Type B pancreatic cell (in vitro differentiated cells): ENCODE measurements at regions not wholly inside any gene's neighbourhood (a gene's known extent, or its start where the extent isn't known, plus 50 kb on each side); places are given as distances from the start of the nearest gene placed in this dataset.

Experiments
- DNase-seq: peaks from one replicate; pipeline ENCODE4 v3.0.0; 2021; ENCODE audit warnings: mixed read lengths; ENCODE audit not compliant: unreplicated experiment; ENCODE audit errors: extremely low spot score
- H3K27ac Mint-ChIP-seq: 2 replicates; pipeline ENCODE4 v1.8.0; 2021; ENCODE audit warnings: mild to moderate bottlenecking, mixed read lengths
- H3K27me3 Mint-ChIP-seq: 2 replicates; pipeline ENCODE4 v1.8.0; 2021; ENCODE audit warnings: mixed read lengths
- H3K36me3 Mint-ChIP-seq: 2 replicates; pipeline ENCODE4 v1.8.0; 2021; ENCODE audit warnings: mixed read lengths
- H3K4me1 Mint-ChIP-seq: one replicate; pipeline ENCODE4 v1.8.0; 2021; ENCODE audit warnings: mixed read lengths; ENCODE audit not compliant: unreplicated experiment
- H3K4me3 Mint-ChIP-seq: 2 replicates; pipeline ENCODE4 v1.8.0; 2021; ENCODE audit warnings: mild to moderate bottlenecking, mixed read lengths
- H3K9me3 Mint-ChIP-seq: 2 replicates; pipeline ENCODE4 v1.8.0; 2021; ENCODE audit warnings: mixed read lengths
- TF ChIP-seq, protein P1 (sequence below): fragments of 200-600 bp; sonication (generic); conservative IDR thresholded peaks from 2 replicates; pipeline ENCODE4 v1.5.0; 2021; ENCODE audit warnings: antibody characterized with exemption, mild to moderate bottlenecking

DNA sequence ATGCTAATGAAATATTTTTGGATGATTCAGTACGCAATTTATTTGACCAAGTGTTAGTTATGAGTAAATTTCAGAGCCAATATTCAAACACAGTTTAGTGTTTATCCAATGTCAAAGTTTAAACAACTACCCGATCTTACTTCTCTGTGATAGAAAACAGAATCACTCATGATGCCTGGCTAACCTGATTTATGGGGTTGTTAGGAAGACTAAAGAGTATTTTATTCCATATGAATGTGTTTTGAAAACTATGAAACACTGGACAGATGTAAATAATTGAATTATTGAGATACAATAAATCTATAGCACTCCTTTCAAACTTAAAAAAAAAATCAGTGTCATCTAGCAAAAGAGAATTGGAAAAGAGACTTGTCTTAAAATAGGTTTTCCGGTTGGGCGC, 1181.8 kb downstream of the EFNB2 start:
- no peak for DNase-seq
- TF ChIP-seq, protein P1, sequence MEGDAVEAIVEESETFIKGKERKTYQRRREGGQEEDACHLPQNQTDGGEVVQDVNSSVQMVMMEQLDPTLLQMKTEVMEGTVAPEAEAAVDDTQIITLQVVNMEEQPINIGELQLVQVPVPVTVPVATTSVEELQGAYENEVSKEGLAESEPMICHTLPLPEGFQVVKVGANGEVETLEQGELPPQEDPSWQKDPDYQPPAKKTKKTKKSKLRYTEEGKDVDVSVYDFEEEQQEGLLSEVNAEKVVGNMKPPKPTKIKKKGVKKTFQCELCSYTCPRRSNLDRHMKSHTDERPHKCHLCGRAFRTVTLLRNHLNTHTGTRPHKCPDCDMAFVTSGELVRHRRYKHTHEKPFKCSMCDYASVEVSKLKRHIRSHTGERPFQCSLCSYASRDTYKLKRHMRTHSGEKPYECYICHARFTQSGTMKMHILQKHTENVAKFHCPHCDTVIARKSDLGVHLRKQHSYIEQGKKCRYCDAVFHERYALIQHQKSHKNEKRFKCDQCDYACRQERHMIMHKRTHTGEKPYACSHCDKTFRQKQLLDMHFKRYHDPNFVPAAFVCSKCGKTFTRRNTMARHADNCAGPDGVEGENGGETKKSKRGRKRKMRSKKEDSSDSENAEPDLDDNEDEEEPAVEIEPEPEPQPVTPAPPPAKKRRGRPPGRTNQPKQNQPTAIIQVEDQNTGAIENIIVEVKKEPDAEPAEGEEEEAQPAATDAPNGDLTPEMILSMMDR, result no peak
- no peak overlapping the region for H3K4me3 Mint-ChIP-seq
- no peaks in the 10 kb centered on the region for H3K27me3 Mint-ChIP-seq
- H3K27ac Mint-ChIP-seq, result no peak overlapping the region
- no peaks in the 10 kb centered on the region for H3K36me3 Mint-ChIP-seq
- peaks cover 10% of the 10 kb centered on the region for H3K4me1 Mint-ChIP-seq
- H3K9me3 Mint-ChIP-seq, result no peaks in the 10 kb centered on the region

DNA sequence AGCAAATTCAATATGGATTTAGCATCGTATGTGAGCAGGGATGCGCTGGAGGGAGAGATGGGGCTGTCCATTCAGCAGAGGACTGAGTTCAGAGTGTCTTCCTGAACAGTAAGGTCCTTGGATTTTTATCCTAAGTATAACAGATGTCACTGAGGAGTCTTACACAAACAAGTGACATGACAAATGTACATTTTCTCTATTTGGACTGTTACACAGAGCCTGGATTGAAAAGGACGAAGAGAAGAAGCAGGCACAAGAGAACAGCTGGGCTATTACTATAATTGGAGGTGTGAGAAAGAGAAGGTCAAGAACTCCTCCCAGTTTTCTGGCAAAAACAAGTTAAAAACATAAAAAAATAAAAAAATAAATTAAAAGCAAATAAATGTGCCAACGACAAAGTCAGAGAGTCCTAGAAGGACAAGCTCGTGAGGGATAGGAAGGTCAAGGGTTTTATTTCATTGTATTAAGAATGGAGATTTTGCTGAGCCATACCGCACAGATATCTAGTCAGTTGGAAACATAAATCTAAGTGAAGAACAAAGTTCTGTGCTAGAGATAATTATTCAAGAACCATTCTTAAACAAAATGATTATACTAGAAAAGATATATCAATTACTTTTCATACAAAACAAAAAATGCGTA, 1186.3 kb downstream of the EFNB2 start:
- Mint-ChIP-seq H3K27me3 (no peaks in the 10 kb centered on the region), H3K4me3 (no peak overlapping the region), H3K4me1 (peaks cover 20% of the 10 kb centered on the region), H3K9me3 (no peaks in the 10 kb centered on the region), H3K27ac (no peak overlapping the region), H3K36me3 (no peaks in the 10 kb centered on the region)
- no peak for DNase-seq
- TF ChIP-seq, protein P1, result no peak

DNA sequence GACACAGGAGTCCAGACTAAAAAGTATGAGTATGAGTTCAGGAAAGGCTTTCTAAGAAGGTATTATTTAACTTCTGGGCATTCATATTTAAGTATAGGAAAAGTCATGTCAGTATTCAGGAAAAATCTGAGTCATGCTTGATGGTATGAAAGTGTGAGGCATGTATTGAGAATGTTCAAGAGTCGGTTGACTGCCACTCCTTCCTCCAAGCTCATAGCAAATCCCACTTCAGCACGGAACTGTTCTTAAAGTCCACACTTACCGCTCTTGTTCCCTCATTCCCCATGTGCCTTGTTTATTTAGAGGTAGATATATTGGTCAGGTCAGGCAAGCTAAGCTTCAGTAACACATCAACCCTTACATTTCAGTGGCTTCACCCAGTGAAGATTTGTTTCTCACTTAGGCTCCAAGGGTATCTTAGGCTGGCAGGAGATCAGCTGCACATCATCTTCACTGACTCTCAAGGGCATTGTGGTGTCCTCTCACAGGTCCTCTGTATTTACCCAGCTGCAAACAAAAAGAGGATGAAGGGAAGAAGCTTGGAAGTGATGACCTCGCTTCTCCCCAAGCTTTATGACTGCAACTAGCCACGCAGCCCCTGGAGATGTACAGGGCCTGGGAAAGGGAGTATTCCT, 1189.2 kb downstream of the EFNB2 start:
- TF ChIP-seq, protein P1, result no peak
- DNase-seq, result no peak
- H3K27ac Mint-ChIP-seq, result no peak overlapping the region
- H3K4me1 Mint-ChIP-seq, result peaks cover 15% of the 10 kb centered on the region
- no peak overlapping the region for H3K4me3 Mint-ChIP-seq
- H3K36me3 Mint-ChIP-seq, result no peaks in the 10 kb centered on the region
- H3K27me3 Mint-ChIP-seq, result no peaks in the 10 kb centered on the region
- no peaks in the 10 kb centered on the region for H3K9me3 Mint-ChIP-seq

DNA sequence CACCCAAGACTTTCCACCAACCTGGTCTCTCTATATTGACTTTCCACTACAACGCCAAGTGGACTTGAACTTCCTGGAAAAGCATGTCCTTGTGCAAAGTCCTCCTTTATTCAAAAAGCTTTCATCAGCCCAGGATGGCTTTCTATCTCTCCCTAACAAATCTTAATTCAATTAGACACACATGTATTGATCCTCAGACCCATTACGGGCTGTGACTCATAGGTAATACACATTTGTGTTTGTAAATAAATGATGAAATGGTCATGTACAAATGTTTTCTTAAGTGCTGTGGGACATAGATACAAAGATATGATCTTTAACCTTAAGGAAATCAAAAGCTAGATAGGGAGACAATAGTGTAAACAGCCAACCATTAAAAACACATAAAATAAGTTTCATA, 1189.7 kb downstream of the EFNB2 start:
- no peaks in the 10 kb centered on the region for H3K27me3 Mint-ChIP-seq

DNA sequence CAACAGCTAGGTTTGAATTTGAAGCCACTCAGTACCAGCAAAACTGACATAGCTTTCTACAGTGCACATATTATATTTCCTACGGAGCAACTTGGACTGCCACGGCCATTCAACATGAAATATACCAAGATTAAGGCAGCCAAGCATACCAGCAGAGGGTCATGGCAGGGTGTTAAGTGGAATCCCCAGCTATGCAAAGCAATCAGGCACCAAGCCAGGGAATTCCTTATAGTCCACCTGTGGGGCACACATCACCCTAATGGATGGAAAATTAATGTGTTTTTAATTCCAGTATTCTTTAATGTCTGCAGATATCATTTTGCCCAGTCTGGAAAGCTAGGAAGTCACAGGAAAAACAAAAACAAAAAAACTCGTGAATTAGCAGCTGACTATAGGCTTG, 1190.3 kb downstream of the EFNB2 start:
- no peaks in the 10 kb centered on the region for H3K27me3 Mint-ChIP-seq
- H3K36me3 Mint-ChIP-seq, result no peaks in the 10 kb centered on the region
- no peak for DNase-seq
- H3K9me3 Mint-ChIP-seq, result no peaks in the 10 kb centered on the region
- no peak overlapping the region for H3K27ac Mint-ChIP-seq
- H3K4me3 Mint-ChIP-seq, result no peak overlapping the region
- TF ChIP-seq, protein P1, result no peak
- H3K4me1 Mint-ChIP-seq, result peaks cover 15% of the 10 kb centered on the region

More for the DNA sequence above, 1189.7 kb downstream of the EFNB2 start:
- H3K4me1 Mint-ChIP-seq, result peaks cover 15% of the 10 kb centered on the region
- no peak overlapping the region for H3K4me3 Mint-ChIP-seq
- TF ChIP-seq, protein P1, result no peak
- no peaks in the 10 kb centered on the region for H3K9me3 Mint-ChIP-seq
- no peak overlapping the region for H3K27ac Mint-ChIP-seq
- no peak for DNase-seq
- H3K36me3 Mint-ChIP-seq, result no peaks in the 10 kb centered on the region
